Stimulated activated naive B cell treated with anti-CD40 and anti-IgM and Interleukin-4, amounts not matched to agents 10 μg/mL and 1 μg/mL and 100 μg/mL, for 72 hours (primary cell): ENCODE measurements at regions not wholly inside any gene's neighbourhood (a gene's known extent, or its start where the extent isn't known, plus 50 kb on each side); places are given as distances from the start of the nearest gene placed in this dataset.
"Not testable (repeated sequence)": the region's sequence is repeated elsewhere in the genome, so short reads cannot be mapped to it uniquely, and the experiment has no call there.

Experiments
- ATAC-seq, 2 donors: fragments of 150-1000 bp; cut with Tn5 transposase; replicated peaks; 2 replicates each; pipeline ENCODE4 v1.10.0; 2021; ENCODE audit warnings: moderate library complexity in 1 of 2
- DNase-seq: peaks from one replicate; pipeline ENCODE4 v3.0.0; 2021
- H3K27ac Mint-ChIP-seq: one replicate; pipeline ENCODE4 v1.8.0; 2022; ENCODE audit warnings: mild to moderate bottlenecking, mixed read lengths
- H3K27me3 Mint-ChIP-seq, 2 donors: one replicate each; pipeline ENCODE4 v1.8.0; 2022; ENCODE audit warnings: mixed read lengths in 2 of 2
- H3K36me3 Mint-ChIP-seq, 2 donors: one replicate each; pipeline ENCODE4 v1.8.0; 2022; ENCODE audit warnings: mixed read lengths in 2 of 2, mild to moderate bottlenecking in 1 of 2
- H3K4me1 Mint-ChIP-seq, 2 donors: one replicate each; pipeline ENCODE4 v1.8.0; 2022; ENCODE audit warnings: mixed read lengths in 2 of 2, mild to moderate bottlenecking in 1 of 2
- H3K4me3 Mint-ChIP-seq, 2 donors: one replicate each; pipeline ENCODE4 v1.8.0; 2022; ENCODE audit warnings: mild to moderate bottlenecking in 2 of 2, mixed read lengths in 2 of 2, moderate library complexity in 1 of 2
- H3K9me3 Mint-ChIP-seq, 2 donors: one replicate each; pipeline ENCODE4 v1.8.0; 2022; ENCODE audit warnings: mixed read lengths in 2 of 2, mild to moderate bottlenecking in 1 of 2

DNA sequence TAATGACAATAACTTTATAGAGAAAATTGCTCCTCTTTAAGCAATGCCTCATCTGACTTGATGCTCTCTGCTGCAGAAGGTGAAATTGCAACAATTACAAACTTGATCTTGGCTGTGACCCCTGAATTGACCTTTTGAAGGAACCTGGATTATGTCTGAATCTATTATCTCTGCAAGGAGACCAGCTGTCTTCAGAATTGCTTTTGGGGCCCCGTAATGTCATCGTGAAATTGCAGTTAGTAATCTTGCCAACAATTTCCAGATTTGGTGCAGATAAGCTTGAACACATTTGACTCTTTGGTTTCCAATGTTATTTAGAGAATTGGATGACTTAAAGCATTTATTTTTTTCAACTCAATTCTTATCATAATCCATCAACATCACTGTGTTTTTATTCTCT lies 520.6 kb downstream of the CCSER2 start:
- DNase-seq (no peak), ATAC-seq (no peak)
- Mint-ChIP-seq H3K4me1 (no peaks in the 10 kb centered on the region), H3K9me3 (peaks cover 1 to 6% of the 10 kb centered on the region in 2 donors), H3K27ac (no peak overlapping the region), H3K27me3 (no peaks in the 10 kb centered on the region), H3K36me3 (no peaks in the 10 kb centered on the region), H3K4me3 (no peak overlapping the region)

DNA sequence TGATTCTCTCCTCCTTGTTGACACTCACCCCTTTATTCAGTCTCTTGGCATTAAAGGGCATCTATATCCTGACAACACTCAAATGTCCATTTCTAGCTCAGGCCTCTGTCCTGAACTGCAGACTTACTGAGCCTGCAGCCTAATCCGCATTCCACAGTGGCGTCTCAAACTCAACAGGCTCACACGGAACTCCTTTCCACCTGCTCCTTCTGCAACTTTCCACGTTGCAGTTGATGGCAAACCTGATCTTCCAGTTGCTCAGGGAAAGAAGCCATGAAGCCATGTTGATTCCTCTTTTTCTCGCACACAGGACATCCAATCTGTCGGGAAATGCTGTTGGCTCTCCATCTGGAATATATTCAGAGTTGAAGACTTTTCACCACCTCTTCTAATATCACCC lies 522.4 kb downstream of the CCSER2 start:
- H3K36me3 Mint-ChIP-seq: no peaks in the 10 kb centered on the region
- H3K4me3 Mint-ChIP-seq: no peak overlapping the region
- ATAC-seq (no peak), DNase-seq (no peak)
- no peaks in the 10 kb centered on the region for H3K4me1 Mint-ChIP-seq
- H3K27me3 Mint-ChIP-seq: no peaks in the 10 kb centered on the region
- peaks cover 1 to 6% of the 10 kb centered on the region in 2 donors for H3K9me3 Mint-ChIP-seq
- no peak overlapping the region for H3K27ac Mint-ChIP-seq

DNA sequence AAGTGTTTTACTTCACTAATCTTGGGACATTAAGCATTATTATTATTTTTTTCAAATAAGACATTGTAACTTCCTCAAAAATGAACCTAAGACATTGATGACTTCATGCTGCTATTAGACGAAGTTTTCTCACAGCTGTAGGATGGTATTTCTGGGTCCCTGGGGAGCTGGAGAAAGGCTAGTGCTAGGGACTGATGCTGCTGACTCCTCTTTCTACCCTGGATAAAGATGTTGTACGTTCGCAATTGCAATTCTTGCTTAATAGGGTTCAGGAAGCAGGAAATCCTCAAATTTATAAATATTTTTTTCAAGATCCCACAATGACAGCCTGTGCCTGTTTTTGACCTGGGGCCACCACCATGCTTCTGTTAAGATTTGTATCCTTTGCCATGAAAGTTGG lies 526.0 kb downstream of the CCSER2 start:
- Mint-ChIP-seq H3K27me3 (no peaks in the 10 kb centered on the region), H3K27ac (no peak overlapping the region), H3K9me3 (peaks cover 3 to 6% of the 10 kb centered on the region in 2 donors), H3K4me1 (no peaks in the 10 kb centered on the region), H3K36me3 (no peaks in the 10 kb centered on the region), H3K4me3 (no peak overlapping the region)
- no peak for ATAC-seq
- DNase-seq: no peak

DNA sequence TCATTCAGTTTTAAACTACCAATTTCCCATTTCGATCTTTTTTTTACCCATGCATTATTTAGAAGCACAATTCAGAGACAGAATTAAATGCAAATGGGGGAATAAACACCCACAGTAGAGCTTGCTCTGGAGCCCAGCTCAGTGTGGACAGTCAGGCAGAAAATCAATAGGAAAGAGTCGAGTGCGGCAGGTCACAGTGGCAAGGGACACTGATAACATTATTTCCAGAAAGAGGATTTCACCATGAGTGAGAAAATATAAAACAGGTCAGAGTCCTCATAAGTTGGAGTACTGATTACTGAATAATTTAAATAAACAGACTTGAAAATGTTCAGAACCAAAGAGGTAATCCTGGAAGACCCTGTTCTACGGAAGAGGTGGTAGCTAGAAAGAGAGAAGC lies 532.5 kb downstream of the CCSER2 start:
- no peaks in the 10 kb centered on the region for H3K36me3 Mint-ChIP-seq
- no peaks in the 10 kb centered on the region for H3K4me1 Mint-ChIP-seq
- H3K27ac Mint-ChIP-seq: no peak overlapping the region
- peaks cover 2 to 5% of the 10 kb centered on the region in 2 donors for H3K9me3 Mint-ChIP-seq
- H3K27me3 Mint-ChIP-seq: peaks cover 0 to 1% of the 10 kb centered on the region in 2 donors
- no peak for DNase-seq
- no peak overlapping the region for H3K4me3 Mint-ChIP-seq
- no peak for ATAC-seq

DNA sequence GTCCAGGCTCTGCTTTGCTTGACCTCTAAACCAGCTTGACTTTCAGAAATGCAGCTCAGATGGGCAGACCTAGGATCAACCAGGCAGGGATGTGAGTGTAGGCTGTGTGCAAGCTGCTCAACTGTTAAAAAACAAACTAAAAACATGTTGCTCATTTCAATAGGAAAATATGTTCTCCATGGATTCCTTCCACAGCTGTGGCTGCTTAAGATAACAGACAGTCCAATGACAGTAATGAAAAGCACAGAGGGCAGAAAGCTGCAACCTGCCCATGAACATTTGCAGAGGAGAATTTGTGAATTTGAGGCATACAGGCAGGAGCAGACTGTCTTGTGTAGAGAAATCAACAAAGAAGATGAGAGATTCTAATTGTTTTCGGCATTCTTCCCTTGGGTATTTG lies 534.2 kb downstream of the CCSER2 start:
- DNase-seq: no peak
- Mint-ChIP-seq H3K27ac (no peak overlapping the region), H3K36me3 (no peaks in the 10 kb centered on the region), H3K4me1 (no peaks in the 10 kb centered on the region), H3K9me3 (peaks cover 2 to 5% of the 10 kb centered on the region in 2 donors), H3K4me3 (no peak overlapping the region), H3K27me3 (peaks cover 0 to 5% of the 10 kb centered on the region in 2 donors)
- no peak for ATAC-seq

DNA sequence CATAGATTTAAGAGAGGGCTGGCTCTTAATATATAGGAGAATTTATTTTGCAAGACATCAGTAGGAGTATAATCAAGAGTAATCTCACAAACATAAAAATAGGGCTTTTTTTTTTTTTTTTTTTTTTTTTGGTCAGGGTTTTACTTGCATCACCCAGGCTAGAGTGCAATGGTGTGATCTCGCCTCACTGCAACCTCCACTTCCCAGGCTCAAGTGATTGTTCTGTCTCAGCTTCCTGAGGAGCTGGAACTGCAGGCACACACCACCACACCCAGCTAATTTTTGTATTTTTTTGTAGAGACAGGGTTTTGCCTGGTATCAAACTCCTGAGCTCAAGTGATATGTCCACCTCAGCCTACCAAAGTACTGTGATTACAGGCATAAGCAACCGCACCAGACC lies 535.3 kb downstream of the CCSER2 start:
- Mint-ChIP-seq H3K4me3 (no peak overlapping the region), H3K27me3 (peaks cover 0 to 5% of the 10 kb centered on the region in 2 donors)
- ATAC-seq: no peak

DNA sequence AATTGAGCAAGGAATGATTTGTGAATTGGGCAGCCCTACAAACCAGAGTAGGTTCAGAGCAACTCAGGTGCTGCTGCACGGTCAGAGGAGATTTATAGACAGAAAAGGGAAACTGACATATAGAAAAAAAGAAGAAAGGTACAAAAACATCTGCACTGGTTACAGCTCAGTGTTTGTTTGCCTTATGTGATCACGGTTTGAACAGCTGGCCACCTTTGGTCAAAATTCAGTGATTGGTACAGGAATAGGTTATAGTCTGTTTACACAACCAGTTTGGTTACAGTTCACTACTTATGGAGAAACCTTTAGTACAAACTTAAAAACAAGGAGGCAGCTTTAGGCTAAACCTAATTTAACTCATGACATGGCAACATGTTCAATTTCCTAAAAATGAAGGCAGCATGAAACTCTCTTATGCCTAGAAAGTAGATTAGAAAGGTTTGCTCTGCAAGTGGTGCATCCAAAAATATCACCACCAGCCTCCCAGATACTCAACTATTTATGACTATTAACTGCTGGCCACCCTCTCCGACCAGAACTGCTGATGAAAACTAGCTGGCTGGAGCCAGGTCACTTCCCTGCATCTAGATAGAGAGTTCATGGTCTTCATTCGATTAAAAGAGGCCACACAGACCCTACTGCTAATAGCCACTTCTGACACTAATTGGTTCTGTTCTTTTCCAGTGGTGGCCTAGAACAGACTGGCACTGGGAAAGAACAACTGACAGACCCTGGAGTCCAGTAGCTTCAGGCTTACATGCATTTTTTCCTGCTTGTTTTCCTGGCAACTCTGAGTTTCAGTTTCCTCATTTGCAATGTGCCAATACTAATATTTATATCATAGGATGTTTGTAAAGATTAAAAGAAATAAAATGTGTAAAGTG lies 548.0 kb downstream of the CCSER2 start:
- no peak overlapping the region for H3K27ac Mint-ChIP-seq
- H3K4me1 Mint-ChIP-seq: no peaks in the 10 kb centered on the region
- DNase-seq: no peak
- no peaks in the 10 kb centered on the region for H3K36me3 Mint-ChIP-seq
- no peak overlapping the region for H3K4me3 Mint-ChIP-seq
- no peaks in the 10 kb centered on the region for H3K9me3 Mint-ChIP-seq
- ATAC-seq: no peak
- H3K27me3 Mint-ChIP-seq: no peaks in the 10 kb centered on the region

More for the DNA sequence above, 535.3 kb downstream of the CCSER2 start:
- Mint-ChIP-seq H3K9me3 (peaks cover 0 to 5% of the 10 kb centered on the region in 2 donors), H3K36me3 (no peaks in the 10 kb centered on the region), H3K27ac (no peak overlapping the region), H3K4me1 (no peaks in the 10 kb centered on the region)
- DNase-seq: no peak

DNA sequence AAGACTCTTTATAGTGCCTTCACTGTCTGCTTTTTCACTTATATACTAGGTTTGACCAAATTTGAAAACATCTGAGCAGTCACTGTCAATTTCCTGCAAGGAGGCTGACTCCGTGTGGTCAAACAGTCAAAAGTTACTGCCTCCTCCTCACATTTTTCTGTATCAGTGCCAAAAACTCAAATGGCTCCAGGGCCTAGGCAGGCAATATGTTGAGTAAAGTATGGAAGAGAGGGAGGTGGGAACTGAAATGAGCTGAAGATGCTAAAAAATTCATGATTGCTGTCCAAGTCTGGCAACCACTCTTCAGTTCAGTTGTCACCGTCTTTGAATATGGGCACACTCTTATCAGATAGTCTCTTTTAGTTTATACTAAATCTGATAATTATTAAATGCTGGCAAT lies 551.6 kb downstream of the CCSER2 start:
- Mint-ChIP-seq H3K27me3 (no peaks in the 10 kb centered on the region), H3K4me1 (no peaks in the 10 kb centered on the region), H3K4me3 (no peak overlapping the region), H3K36me3 (no peaks in the 10 kb centered on the region), H3K27ac (no peak overlapping the region), H3K9me3 (no peaks in the 10 kb centered on the region)
- no peak for DNase-seq
- no peak for ATAC-seq

DNA sequence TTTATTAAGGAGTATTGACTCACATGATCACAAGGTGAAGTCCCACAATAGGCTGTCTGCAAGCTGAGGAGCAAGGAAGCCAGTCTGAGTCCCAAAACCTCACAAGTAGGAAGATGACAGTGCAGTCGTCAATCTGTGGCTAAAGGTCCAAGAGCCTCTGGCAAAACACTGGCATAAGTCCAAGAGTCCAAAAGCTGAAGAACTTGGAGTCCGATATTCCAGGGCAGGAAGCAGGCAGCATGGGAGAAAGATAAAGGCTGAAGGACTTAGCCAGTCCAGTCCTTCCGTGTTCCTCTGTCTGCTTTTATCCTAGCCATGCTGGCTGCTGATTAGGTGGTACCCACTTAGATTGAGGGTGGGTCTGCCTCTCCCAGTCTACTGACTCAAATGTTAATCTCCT lies 553.3 kb downstream of the CCSER2 start:
- ATAC-seq, DNase-seq, H3K27ac Mint-ChIP-seq, H3K4me1 Mint-ChIP-seq, H3K27me3 Mint-ChIP-seq, H3K36me3 Mint-ChIP-seq, H3K4me3 Mint-ChIP-seq, H3K9me3 Mint-ChIP-seq: not testable (repeated sequence)

DNA sequence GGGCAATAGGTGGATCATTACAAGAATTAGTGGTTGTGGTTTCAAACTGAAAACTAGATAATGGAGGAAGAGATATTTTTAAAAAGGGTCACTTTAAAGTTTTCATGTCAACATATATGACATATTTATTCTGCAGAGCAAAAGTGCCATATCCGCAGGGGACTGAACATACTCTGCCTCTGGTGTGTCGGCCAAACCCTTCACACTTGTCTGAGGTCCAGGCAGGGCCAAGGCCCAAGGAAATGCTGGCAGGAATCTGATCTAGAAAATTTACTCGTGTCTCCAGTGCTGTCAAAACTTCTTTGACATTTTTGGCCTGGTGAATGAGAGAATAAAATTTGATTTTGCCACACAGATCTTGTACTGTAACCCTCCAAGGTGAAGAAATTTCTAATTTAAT lies 562.3 kb downstream of the CCSER2 start:
- Mint-ChIP-seq H3K27me3 (no peaks in the 10 kb centered on the region), H3K4me1 (no peaks in the 10 kb centered on the region), H3K27ac (no peak overlapping the region), H3K4me3 (no peak overlapping the region), H3K36me3 (no peaks in the 10 kb centered on the region), H3K9me3 (peaks cover 2 to 3% of the 10 kb centered on the region in 2 donors)
- no peak for DNase-seq
- no peak for ATAC-seq

DNA sequence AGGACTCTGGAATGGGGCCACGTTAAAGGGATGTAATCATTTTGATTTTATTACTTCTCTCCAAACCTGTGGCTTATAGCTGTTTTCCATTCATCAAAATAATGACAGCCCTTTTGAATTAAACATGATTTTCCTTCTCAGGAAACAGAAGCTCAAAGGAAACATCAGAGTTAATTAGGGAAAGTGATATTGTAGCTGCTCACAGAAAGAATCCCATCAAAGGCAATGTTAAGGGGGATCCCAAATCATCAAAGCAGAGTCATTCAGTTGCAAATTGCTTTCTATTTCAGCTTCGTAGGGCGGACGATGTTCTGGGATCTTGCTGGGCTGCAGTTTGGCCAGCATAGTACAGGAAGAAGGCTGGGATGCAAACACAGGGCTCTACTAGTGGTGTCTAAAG lies 563.2 kb downstream of the CCSER2 start:
- H3K27me3 Mint-ChIP-seq: no peaks in the 10 kb centered on the region
- H3K36me3 Mint-ChIP-seq: no peaks in the 10 kb centered on the region
- DNase-seq (no peak), ATAC-seq (no peak)
- H3K4me1 Mint-ChIP-seq: no peaks in the 10 kb centered on the region
- peaks cover 2 to 3% of the 10 kb centered on the region in 2 donors for H3K9me3 Mint-ChIP-seq
- H3K27ac Mint-ChIP-seq: no peak overlapping the region
- no peak overlapping the region for H3K4me3 Mint-ChIP-seq

DNA sequence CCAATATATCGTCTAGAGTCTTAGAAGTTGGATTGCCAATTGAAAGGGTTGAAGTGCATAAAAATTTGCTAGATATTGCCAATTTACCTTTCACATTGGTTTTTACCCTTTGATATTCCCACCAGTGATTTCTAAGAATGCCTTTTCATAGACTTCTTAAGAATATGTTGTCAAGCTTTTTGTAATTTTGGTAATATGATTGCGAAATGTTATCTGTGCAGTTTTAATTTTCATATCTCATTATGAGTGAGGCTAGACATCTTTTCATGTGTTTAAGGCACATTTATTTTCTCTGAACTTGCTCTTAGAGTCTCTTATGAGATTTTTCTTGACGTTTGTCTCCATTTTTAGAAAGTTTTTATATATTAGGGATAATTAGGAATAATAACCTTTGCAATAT lies 567.2 kb downstream of the CCSER2 start:
- no peak overlapping the region for H3K27ac Mint-ChIP-seq
- DNase-seq: no peak
- ATAC-seq: no peak
- H3K4me1 Mint-ChIP-seq: no peaks in the 10 kb centered on the region
- peaks cover 2 to 3% of the 10 kb centered on the region in 2 donors for H3K9me3 Mint-ChIP-seq
- H3K4me3 Mint-ChIP-seq: no peak overlapping the region
- H3K27me3 Mint-ChIP-seq: no peaks in the 10 kb centered on the region
- no peaks in the 10 kb centered on the region for H3K36me3 Mint-ChIP-seq

DNA sequence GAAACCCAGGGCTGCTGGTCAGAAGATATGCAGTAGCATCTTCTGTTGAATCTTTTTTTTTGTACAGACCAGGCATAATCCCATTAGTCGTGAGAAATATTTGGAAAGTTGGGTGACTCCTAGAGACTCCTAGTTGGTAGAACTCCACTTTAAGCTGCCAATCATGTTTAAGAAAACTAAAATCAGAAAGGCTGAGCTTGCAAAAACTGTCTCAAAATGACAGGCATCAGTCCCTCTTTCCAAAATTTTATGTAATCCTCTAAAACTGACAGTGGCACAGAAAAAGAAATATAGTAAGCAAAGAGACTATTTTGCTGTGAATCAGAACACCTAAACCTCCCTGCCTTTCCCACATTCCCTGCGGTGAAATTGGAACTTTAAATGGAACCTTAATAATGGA lies 568.5 kb downstream of the CCSER2 start:
- H3K27me3 Mint-ChIP-seq: no peaks in the 10 kb centered on the region
- H3K4me1 Mint-ChIP-seq: no peaks in the 10 kb centered on the region
- H3K36me3 Mint-ChIP-seq: no peaks in the 10 kb centered on the region
- H3K27ac Mint-ChIP-seq: no peak overlapping the region
- peaks cover 2 to 3% of the 10 kb centered on the region in 2 donors for H3K9me3 Mint-ChIP-seq
- H3K4me3 Mint-ChIP-seq: no peak overlapping the region
- ATAC-seq: no peak
- DNase-seq: no peak

DNA sequence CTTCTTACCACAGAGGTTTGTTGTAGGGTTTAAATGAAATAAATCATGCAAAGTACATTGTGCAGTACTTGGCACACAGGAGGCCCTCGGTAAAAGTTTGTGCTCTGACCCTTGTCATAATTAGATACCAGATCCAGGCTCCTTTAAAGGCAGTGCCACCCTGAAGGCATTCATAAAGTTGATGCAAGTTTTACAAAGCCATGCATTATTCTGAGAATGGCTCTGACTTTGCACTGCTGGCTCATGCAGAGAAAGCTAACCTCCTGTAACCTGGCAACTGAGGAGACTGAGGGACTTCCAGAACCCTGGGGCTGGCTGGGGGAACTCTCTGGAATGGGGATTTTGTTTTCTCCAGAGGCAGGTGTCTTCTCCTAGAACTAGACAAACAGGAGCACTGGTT lies 570.9 kb downstream of the CCSER2 start:
- Mint-ChIP-seq H3K36me3 (no peaks in the 10 kb centered on the region), H3K27ac (no peak overlapping the region), H3K9me3 (no peaks in the 10 kb centered on the region), H3K4me1 (no peaks in the 10 kb centered on the region), H3K27me3 (no peaks in the 10 kb centered on the region), H3K4me3 (no peak overlapping the region)
- ATAC-seq: no peak
- DNase-seq: no peak

DNA sequence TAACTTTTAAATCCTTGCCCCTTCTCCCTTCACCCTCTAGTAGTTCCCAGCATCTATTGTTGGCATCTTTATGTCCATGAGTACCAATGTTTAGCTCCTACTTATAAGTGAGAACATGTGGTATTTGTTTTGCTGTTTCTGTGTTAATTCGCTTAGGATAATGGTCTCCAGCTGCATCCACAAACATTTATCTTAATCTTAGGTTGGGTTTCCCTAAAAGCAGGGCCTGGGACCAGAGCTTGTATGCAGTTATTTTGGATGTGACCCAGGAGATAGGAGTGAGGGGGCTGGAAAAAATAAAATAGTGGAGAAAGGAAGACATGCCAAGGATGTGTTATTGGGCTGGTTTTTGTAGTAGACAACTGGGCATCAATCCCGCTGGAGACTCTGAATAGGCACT lies 571.8 kb downstream of the CCSER2 start:
- Mint-ChIP-seq H3K36me3 (no peaks in the 10 kb centered on the region), H3K27ac (no peak overlapping the region), H3K4me3 (no peak overlapping the region), H3K4me1 (no peaks in the 10 kb centered on the region), H3K9me3 (no peaks in the 10 kb centered on the region), H3K27me3 (no peaks in the 10 kb centered on the region)
- DNase-seq: no peak
- ATAC-seq: no peak
